NCI-H2196 (cell line): ENCODE measurements at regions not wholly inside any gene's neighbourhood (a gene's known extent, or its start where the extent isn't known, plus 50 kb on each side); places are given as distances from the start of the nearest gene placed in this dataset.
A peak's percentile ranks its signal among the peaks of the same experiment; 100 is the strongest.

Experiments used
- DNase-seq: peaks from one replicate; lab custom pipeline; 2025; ENCODE audit not compliant: unreplicated experiment; lab: John Stamatoyannopoulos, UW

GRCh38 chr18:24875777-24876176 lies 415.3 kb downstream of the HRH4 start:
- no peak for DNase-seq

- DNase-seq, result no peak
Observed at GRCh38 chr18:24876266-24876665, 415.8 kb downstream of the HRH4 start.

- DNase-seq, result no peak
Observed at GRCh38 chr18:24877066-24877465, 416.6 kb downstream of the HRH4 start.

DNA sequence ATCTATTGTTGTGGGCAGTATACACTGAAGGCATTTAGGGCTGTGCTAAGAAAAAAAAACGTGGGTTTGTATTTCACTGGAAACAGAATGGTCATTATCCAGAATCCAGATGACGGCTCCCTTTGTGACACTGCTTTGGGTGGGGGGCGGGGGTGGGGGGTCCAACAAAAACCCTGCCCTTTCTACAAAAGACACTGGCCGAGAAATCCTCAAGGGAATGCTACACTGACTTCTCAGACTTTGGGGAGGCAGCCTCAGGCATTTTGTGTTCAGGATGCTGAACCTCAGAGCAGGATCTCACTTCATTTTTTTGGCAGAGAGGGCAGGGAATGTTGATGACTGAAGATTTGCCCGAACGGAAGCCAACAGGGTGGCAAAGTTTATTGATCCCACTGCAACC lies 417.1 kb downstream of the HRH4 start:
- no peak for DNase-seq

DNA sequence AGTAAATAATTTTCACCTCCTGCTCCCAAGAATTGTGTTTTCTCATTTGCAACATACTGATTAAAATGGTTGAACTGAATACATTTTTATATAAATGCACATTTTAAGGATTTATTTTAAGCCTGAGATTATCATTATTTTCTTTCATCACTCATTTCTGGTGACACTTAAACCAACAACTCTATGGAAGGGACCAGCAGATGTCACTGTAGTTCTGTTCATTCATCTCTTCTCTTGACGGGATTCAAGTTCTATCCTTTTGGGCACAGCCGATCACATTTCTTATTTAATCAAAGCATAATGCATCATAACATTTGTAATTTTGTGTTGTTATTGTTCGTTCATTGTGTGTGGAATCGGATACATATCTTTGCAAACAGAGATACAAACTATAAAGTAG lies 417.9 kb downstream of the HRH4 start:
- DNase-seq, result peak; percentile 6

GRCh38 chr18:24885276-24885675 lies 424.8 kb downstream of the HRH4 start:
- no peak for DNase-seq

- DNase-seq, result no peak
Observed at GRCh38 chr18:24894880-24895279, 434.4 kb downstream of the HRH4 start.

DNA sequence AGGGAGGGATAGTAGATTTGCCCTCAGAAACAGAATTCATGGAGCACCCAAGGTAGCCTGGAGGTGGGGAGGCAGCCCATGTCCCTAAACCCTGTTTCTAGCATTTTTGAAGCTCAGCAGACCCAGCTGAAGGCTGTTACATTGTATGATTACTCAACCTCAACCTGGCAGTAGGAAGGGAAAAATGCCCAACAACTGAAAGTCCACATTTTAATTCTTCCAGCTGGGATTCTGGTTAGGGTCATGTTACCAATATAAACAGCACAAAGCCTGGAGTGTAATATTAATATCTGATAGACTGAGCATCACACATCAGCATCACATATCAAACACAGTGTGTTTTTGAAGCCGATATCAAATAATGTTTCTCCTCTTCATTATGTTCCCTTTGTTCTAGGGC lies 437.0 kb downstream of the HRH4 start:
- DNase-seq, result no peak

- DNase-seq, result no peak
Observed at GRCh38 chr18:24910221-24910620, 441.7 kb downstream of the ZNF521 start.

- no peak for DNase-seq
Observed at GRCh38 chr18:24913507-24914170, 438.3 kb downstream of the ZNF521 start.

DNA sequence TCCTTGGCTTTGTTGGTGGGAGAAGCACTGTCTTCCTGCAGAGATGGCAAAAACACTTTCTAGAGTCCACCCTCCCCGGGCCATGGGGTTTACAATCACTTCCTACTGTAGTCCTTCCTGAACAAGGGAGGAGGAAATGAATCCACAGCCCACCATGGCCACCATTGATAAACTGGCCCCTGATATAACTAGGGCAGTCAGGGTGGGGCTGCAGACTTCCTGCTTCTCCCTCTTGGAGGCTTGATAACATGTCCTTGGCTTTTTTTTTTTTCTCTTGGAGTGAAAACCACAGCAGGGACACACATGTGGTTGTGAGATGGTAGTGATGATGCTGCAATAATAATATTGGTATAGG lies 437.8 kb downstream of the ZNF521 start:
- no peak for DNase-seq

DNA sequence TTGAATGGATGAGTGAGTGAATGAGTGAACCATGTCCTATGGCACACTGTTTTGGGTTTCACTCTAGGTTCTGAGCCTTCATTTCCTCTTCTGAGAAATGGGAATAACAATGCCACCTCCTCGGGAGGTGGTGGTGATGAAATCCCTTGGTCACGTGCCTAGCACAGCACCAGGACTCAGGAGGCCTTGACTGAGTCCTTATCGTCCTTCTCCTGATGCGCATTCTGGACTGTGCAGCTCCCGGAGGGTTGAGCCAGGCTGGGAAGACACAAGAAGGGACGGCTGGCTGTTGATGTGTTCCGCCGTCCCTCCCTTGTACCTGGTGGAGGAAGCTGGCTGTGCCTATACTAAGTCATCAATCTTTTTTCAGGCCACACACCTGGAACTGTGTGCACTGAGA lies 437.3 kb downstream of the ZNF521 start:
- DNase-seq, result no peak

DNA sequence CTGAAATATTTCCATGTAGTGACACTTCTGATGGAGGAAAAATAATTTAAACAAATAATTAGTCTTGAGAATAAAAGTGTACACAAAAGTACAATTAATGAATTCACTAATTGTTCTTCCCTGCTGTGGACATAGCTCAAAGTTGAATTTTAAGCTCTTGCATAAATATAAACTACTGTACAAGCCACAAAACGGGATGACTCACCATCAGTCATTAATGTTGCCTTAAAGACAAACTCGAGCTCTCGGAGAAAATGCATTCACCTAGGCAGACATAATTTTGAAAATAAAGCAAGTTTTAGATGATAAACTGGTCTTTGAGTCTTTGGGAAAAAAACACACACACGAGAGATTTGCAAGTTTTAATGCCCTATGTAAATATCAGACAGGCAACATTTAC lies 436.4 kb downstream of the ZNF521 start:
- no peak for DNase-seq

DNA sequence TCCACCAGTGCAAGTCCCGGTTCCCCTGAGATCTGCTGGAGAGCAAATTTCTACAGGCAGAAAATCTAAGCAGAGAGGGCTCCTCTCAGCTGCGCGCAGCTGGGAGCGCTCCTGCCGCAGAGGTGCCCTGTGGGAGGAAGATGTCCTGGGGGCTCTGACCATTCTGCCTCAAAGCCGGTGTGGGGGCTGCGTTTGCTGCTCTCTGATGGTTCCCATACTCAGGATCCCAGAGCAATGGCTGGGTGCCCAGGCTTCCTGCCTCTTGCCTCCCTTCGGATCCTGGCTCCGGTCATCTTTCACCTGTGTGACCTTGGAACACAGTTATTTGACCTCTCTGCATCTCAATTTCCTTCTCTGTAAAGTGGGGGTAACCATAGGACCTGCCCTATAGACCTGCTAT lies 434.2 kb downstream of the ZNF521 start:
- no peak for DNase-seq

DNA sequence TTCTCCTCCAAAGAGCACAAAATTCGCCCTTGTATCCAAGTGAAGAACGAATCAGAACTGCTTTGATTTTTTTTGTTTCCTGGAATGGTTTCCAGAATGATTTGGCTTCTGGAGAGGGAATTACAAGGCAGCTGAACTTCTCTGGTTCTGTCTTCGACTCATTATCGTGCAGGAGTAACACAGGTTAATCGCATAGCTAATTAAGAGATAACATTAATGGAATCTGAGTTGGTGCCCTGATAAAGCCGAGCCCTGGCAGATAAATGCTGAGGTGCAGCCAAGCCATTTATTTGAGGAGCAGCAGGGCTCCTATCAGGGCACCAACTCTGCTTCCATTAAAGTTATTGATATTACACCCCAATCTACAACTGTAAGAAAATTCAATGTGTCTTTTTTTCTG lies 433.7 kb downstream of the ZNF521 start:
- no peak for DNase-seq

- no peak for DNase-seq
Observed at GRCh38 chr18:24919181-24919797, 432.7 kb downstream of the ZNF521 start.

DNA sequence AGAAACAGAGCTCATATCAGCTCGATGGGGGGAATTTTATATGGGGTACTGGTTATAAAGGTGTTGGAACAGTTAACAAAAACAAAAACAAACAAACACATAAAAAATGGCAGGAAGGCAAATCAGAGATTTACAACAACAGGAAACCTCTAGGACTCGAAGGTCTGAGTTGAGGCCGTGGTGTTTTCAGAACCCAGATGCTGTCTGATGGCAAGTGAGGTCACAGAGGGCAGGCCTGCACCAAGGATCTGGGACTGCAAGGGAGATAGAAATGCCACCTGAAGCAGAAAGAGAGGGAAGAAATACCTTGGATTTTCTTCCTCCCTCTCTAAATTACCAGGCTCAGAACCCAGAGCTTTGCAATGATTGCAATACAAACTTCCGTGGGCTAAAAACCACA lies 429.5 kb downstream of the ZNF521 start:
- DNase-seq, result no peak

GRCh38 chr18:24923138-24923537 lies 428.8 kb downstream of the ZNF521 start:
- DNase-seq, result no peak

- no peak for DNase-seq
Observed at GRCh38 chr18:24924066-24924716, 427.8 kb downstream of the ZNF521 start.

DNA sequence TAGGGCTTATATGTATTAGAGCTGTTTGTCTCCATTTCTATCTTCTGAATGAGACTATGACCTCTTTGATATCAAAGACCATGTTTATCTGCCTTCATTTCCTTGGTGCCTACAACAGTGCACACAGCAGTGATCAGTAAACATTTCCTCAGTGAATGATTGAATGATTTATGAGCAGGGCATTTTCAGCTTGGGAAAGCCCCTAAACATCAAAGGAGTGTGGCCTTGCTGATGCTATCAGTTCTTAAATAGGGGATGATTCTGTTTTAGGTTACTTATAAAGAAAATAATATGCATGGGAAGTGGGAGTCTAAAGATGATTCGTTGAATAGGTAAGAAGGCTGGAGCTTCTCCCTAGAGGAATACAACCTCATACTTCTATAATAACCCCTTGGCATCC lies 425.3 kb downstream of the ZNF521 start:
- DNase-seq, result no peak

- no peak for DNase-seq
Observed at GRCh38 chr18:24928301-24928878, 423.6 kb downstream of the ZNF521 start.

DNA sequence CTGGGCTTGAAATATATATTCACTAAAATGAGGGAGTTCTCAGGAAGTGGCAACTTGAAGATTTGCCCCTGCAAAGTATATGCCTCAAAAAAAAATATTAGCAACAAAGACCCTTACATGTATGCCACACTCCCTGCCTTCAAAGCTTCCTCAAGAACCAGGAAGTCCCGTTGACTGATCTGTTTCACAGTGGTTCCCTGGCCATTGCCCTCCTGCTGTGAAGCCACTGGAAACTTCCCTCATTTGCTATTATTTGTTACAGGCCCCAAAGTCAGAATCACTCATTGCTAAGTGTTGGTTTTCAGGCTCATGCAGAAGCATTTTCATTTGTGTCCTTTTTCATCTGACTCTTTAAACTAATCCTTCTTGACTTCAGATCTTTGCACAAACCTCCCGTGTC lies 421.5 kb downstream of the ZNF521 start:
- DNase-seq, result no peak
